ENCODE measurements at regions not wholly inside any gene's neighbourhood (a gene's known extent, or its start where the extent isn't known, plus 50 kb on each side); places are given as distances from the start of the nearest gene placed in this dataset.

GRCh38 chr3:15851735-15852134 is 54.0 kb upstream of the ANKRD28 start:
- Histone ChIP-seq H3K4me1 (ENCODE audit: control insufficient read depth in 1 of 2, insufficient read depth in 1 of 2, low read depth in 1 of 2, low read length in 1 of 2) (no peaks in the 10 kb centered on the region), H3K27ac (no peak overlapping the region), H3K4me3 (ENCODE audit: low read depth in 1 of 2, low read length in 1 of 2) (no peak overlapping the region), H3K9me3 (no peaks in the 10 kb centered on the region), H3K27me3 (no peaks in the 10 kb centered on the region), H3K36me3 (no peaks in the 10 kb centered on the region)
- no peak for TF ChIP-seq CTCF (IDR thresholded peaks at IDR 0.05)

- H3K36me3 ChIP-seq: no peaks in the 10 kb centered on the region
- no peaks in the 10 kb centered on the region for H3K9me3 ChIP-seq
- peak overlapping the region; percentile 52 for H3K27ac ChIP-seq
- H3K4me3 ChIP-seq (ENCODE audit: low read depth in 1 of 2, low read length in 1 of 2): peak overlapping the region; percentile 86 to 87
- peak; percentile 32 for TF ChIP-seq CTCF (IDR thresholded peaks at IDR 0.05)
- peaks cover 32% of the 10 kb centered on the region for H3K27me3 ChIP-seq
- H3K4me1 ChIP-seq (ENCODE audit: control insufficient read depth in 1 of 2, insufficient read depth in 1 of 2, low read depth in 1 of 2, low read length in 1 of 2): peaks cover 9 to 13% of the 10 kb centered on the region in 2 experiments
Observed at GRCh38 chr3:15858547-15859506, 61.0 kb upstream of the ANKRD28 start.

GRCh38 chr3:15859507-15860013 is 61.8 kb upstream of the ANKRD28 start:
- Histone ChIP-seq H3K27me3 (peaks cover 32% of the 10 kb centered on the region), H3K9me3 (no peaks in the 10 kb centered on the region), H3K4me3 (ENCODE audit: low read depth in 1 of 2, low read length in 1 of 2) (peak overlapping the region; percentile 86 to 87), H3K4me1 (ENCODE audit: control insufficient read depth in 1 of 2, insufficient read depth in 1 of 2, low read depth in 1 of 2, low read length in 1 of 2) (peaks cover 9 to 13% of the 10 kb centered on the region in 2 experiments), H3K36me3 (no peaks in the 10 kb centered on the region), H3K27ac (peak overlapping the region; percentile 52)
- TF ChIP-seq CTCF (IDR thresholded peaks at IDR 0.05): no peak

GRCh38 chr3:15860014-15860934 is 62.5 kb upstream of the ANKRD28 start:
- H3K27ac ChIP-seq: no peak overlapping the region
- H3K9me3 ChIP-seq: no peaks in the 10 kb centered on the region
- H3K36me3 ChIP-seq: no peaks in the 10 kb centered on the region
- no peak for TF ChIP-seq CTCF (IDR thresholded peaks at IDR 0.05)
- H3K4me1 ChIP-seq (ENCODE audit: control insufficient read depth in 1 of 2, insufficient read depth in 1 of 2, low read depth in 1 of 2, low read length in 1 of 2): peaks cover 9 to 13% of the 10 kb centered on the region in 2 experiments
- H3K27me3 ChIP-seq: peaks cover 32% of the 10 kb centered on the region
- H3K4me3 ChIP-seq (ENCODE audit: low read depth in 1 of 2, low read length in 1 of 2): peak overlapping the region; percentile 86 to 87

- Histone ChIP-seq H3K27ac (no peak overlapping the region), H3K4me3 (ENCODE audit: low read depth in 1 of 2, low read length in 1 of 2) (no peak overlapping the region), H3K9me3 (no peaks in the 10 kb centered on the region), H3K36me3 (no peaks in the 10 kb centered on the region), H3K4me1 (ENCODE audit: control insufficient read depth in 1 of 2, insufficient read depth in 1 of 2, low read depth in 1 of 2, low read length in 1 of 2) (peaks cover 9 to 13% of the 10 kb centered on the region in 2 experiments), H3K27me3 (peaks cover 32% of the 10 kb centered on the region)
- no peak for TF ChIP-seq CTCF (IDR thresholded peaks at IDR 0.05)
Observed at GRCh38 chr3:15861163-15861562, 63.4 kb upstream of the ANKRD28 start.

Measured in neutrophil (primary cell).